Breast epithelium (tissue), 3 donors: ENCODE measurements at regions not wholly inside any gene's neighbourhood (a gene's known extent, or its start where the extent isn't known, plus 50 kb on each side); places are given as distances from the start of the nearest gene placed in this dataset.

Experiments
- POLR2A ChIP-seq: fragments of 450-650 bp; IDR thresholded peaks from one replicate; pipeline ENCODE4 v1.6.1; 2016; ENCODE audit warnings: antibody characterized with exemption, mild to moderate bottlenecking, moderate library complexity
- POLR2AphosphoS5 ChIP-seq, 3 donors: sonication (generic); formaldehyde crosslinking; IDR thresholded peaks; one replicate each; pipeline ENCODE4 v1.6.1; 2017; ENCODE audit warnings: antibody characterized with exemption in 3 of 3

- TF ChIP-seq POLR2AphosphoS5 (IDR thresholded peaks at IDR 0.05) (no peak), POLR2A (no peak)
Measured at GRCh38 chr2:121144111-121144510, 140.9 kb downstream of the TFCP2L1 start.
